ENCODE measurements at regions not wholly inside any gene's neighbourhood (a gene's known extent, or its start where the extent isn't known, plus 50 kb on each side); places are given as distances from the start of the nearest gene placed in this dataset.

- TF ChIP-seq CTCF (IDR thresholded peaks at IDR 0.05) (no peak), POLR2A (IDR thresholded peaks at IDR 0.05) (no peak)
Measured at GRCh38 chr12:127546721-127547505, 720.1 kb upstream of the TMEM132C start.
